NCI-H526 (cell line): ENCODE measurements at regions not wholly inside any gene's neighbourhood (a gene's known extent, or its start where the extent isn't known, plus 50 kb on each side); places are given as distances from the start of the nearest gene placed in this dataset.

ENCODE experiments used
- DNase-seq, 2 experiments: peaks; one replicate each; lab custom pipeline; 2025; lab: John Stamatoyannopoulos, UW

- no peak for DNase-seq
These were observed 50.4 kb upstream of the DLX4 start for GRCh38 chr17:49918591-49918990.
